GM18867 (cell line): ENCODE measurements at regions not wholly inside any gene's neighbourhood (a gene's known extent, or its start where the extent isn't known, plus 50 kb on each side); places are given as distances from the start of the nearest gene placed in this dataset.

Experiments
- ATAC-seq: cut with Tn5 transposase; IDR thresholded peaks from one replicate; pipeline ENCODE4 v1.9.1; 2021; ENCODE audit warnings: mild to moderate bottlenecking, moderate library complexity; ENCODE audit not compliant: unreplicated experiment

DNA sequence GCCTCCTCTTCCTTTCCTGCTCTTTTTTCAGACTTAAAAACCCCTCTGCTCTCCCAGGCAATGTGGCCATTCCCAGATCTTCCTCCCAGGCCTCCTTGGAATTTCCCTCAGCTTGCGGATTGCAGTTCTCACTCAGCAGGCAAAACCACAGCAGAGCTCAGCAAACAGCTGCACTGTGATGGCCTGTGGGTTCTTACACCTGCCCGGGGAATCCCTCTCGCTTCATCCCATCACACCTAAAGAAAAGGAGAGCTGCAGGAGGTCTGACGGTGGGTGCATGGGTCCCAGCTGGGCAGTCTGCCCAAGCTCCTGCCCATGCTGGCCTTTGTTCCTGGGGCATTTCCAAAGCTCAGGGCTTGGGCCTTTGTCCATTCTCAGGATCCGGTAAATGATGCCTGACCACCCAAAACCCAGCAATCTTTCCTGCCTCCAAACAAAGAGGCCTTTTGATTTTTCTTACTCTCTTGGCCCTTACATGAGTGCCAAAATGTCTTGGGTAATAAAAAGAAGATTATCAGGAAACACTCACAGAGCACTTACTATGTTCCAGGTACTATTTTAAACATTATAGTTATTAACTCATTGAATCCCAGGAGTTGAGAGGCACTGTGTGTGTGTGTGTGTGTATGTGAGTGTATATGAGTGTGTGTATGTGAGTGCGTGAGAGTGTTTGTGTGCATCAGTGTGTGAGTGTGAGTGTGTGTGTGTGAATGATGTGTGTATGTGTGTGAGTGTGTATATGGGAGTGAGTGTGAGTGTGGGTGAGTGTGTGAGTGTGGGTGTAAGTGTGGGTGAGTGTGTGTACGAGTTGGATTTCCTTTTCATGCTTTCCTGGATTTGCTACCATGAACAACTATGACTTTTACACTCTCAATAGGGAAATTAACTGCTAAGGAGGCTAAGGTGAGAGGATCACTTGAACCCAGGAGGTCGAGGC, 64.5 kb upstream of the PODXL start:
- ATAC-seq: no peak

- no peak for ATAC-seq
Observed at GRCh38 chr7:131619336-131620305, 63.2 kb upstream of the PODXL start.

GRCh38 chr7:131618391-131618790, 62.0 kb upstream of the PODXL start:
- ATAC-seq: no peak

GRCh38 chr7:131616487-131617200, 60.2 kb upstream of the PODXL start:
- ATAC-seq: no peak

GRCh38 chr7:131613909-131614308, 57.5 kb upstream of the PODXL start:
- ATAC-seq: no peak

GRCh38 chr7:131610007-131610406, 53.6 kb upstream of the PODXL start:
- ATAC-seq: no peak

DNA sequence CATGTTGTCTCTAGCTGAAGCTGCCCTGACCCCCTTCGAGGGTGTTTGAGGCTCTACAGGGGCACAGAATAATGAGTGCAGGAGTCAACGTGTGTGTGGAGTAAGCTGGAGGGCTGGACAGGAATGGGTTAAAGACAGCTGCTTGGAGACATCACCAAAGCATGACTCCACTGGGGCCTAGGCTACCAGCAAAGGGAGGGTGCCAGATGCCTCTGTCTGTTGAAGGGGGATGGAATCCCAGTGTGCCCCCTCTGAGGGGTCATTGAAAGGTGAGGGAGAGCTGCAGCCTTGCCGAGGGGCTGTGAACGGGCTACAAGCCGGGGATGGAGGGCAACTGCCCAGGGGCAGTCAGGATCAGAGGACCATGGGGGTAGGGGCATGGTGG, 51.7 kb upstream of the PODXL start:
- no peak for ATAC-seq

- ATAC-seq: no peak
Observed at GRCh38 chr7:131607291-131608115, 51.1 kb upstream of the PODXL start.

GRCh38 chr7:131606346-131607290, 50.2 kb upstream of the PODXL start:
- ATAC-seq: no peak
